Activated naive CD8-positive, alpha-beta T cell treated with anti-CD3 and anti-CD28 coated beads, Interleukin-2, amount 50 U/mL, for 24 hours (primary cell): ENCODE measurements at regions not wholly inside any gene's neighbourhood (a gene's known extent, or its start where the extent isn't known, plus 50 kb on each side); places are given as distances from the start of the nearest gene placed in this dataset.
A peak's percentile ranks its signal among the peaks of the same experiment; 100 is the strongest.

ENCODE experiments used
- ATAC-seq: fragments of 150-1000 bp; cut with Tn5 transposase; one replicate; pipeline ENCODE4 v1.10.0; 2021
- DNase-seq: peaks from one replicate; pipeline ENCODE4 v3.0.0; 2021
- H3K27ac Mint-ChIP-seq: one replicate; pipeline ENCODE4 v1.8.0; 2021; ENCODE audit warnings: mild to moderate bottlenecking, mixed read lengths
- H3K27me3 Mint-ChIP-seq: one replicate; pipeline ENCODE4 v1.8.0; 2021; ENCODE audit warnings: mixed read lengths
- H3K36me3 Mint-ChIP-seq: one replicate; pipeline ENCODE4 v1.8.0; 2021; ENCODE audit warnings: low read depth, mixed read lengths
- H3K4me1 Mint-ChIP-seq: one replicate; pipeline ENCODE4 v1.8.0; 2021; ENCODE audit warnings: mixed read lengths
- H3K4me3 Mint-ChIP-seq: one replicate; pipeline ENCODE4 v1.8.0; 2021; ENCODE audit warnings: mild to moderate bottlenecking, moderate library complexity, mixed read lengths
- H3K9me3 Mint-ChIP-seq: one replicate; pipeline ENCODE4 v1.8.0; 2021; ENCODE audit warnings: mixed read lengths

DNA sequence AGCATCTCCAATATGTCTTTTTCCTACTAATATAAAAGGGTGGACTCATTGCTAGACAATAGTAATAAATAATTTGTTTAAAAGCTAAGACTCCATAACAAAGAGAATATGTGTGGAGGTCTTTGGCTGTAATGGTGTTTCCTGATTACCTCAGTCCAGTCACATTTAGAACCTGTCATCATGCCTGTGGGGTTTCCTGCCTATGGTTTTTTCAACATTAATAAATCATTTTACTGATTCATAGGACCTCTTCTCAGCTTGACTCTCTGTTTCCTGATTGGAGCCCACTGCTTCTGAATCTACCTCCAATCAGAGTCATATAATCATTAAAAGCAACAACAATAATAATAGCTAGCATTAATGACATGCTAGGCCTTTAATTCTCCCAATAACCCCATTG lies 52.4 kb upstream of the GNAI1 start:
- H3K27ac Mint-ChIP-seq = no peak overlapping the region
- peaks cover 4% of the 10 kb centered on the region for H3K9me3 Mint-ChIP-seq
- no peak overlapping the region for H3K4me3 Mint-ChIP-seq
- ATAC-seq = no peak
- H3K36me3 Mint-ChIP-seq = no peaks in the 10 kb centered on the region
- no peaks in the 10 kb centered on the region for H3K27me3 Mint-ChIP-seq
- no peak for DNase-seq
- H3K4me1 Mint-ChIP-seq = peaks cover 15% of the 10 kb centered on the region

DNA sequence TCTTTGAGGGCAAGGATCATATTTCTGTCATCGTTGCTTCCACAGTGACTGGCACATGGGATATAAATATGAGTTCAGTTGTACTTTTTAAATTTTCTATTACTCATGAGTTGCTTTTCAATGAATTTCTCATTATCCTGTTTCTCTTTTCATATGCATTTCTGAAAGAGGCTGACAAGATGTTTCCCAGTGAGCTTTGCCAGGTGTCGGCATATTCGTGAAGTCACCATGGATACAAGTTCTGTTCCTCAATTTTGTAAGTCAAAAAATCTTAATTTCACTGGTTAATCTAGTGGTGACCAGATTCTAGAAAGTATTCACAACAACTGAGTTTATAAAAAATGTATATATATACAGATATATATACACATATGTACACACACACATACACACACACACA lies 55.7 kb upstream of the GNAI1 start:
- H3K27ac Mint-ChIP-seq = peak overlapping the region; percentile 86
- no peak for ATAC-seq

DNA sequence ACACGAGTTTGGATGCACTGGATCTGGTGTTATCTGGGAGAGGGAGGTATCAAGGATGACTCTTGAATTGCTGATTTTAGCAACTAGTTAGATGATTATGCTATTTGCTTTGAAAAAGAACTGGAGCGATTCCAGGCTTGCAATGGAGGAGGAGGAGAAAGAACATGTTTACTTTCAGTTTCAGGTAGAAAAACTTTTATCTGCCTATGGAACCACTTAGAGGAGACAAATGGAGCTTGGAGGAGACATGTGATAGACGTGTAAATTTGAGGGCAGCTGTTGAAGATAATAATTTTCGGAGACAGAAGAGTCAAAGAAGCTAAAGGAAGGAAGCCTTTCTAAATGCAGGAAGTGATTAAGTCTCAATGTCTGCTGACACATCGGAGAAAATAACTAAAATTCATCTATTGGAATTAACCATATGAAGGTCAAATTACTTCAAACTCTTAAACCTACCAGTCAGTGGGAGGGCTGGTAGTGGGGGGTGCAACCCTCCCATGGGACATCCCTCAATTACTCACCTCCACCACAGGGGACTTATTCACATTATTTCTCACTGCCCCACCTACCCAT lies 56.4 kb upstream of the GNAI1 start:
- Mint-ChIP-seq H3K36me3 (no peaks in the 10 kb centered on the region), H3K9me3 (peaks cover 4% of the 10 kb centered on the region), H3K4me3 (peak overlapping the region; percentile 66), H3K27me3 (no peaks in the 10 kb centered on the region), H3K27ac (peak overlapping the region; percentile 86), H3K4me1 (peaks cover 25% of the 10 kb centered on the region)
- ATAC-seq (peak; percentile 93), DNase-seq (peak; percentile 29)

More for the DNA sequence above, 55.7 kb upstream of the GNAI1 start:
- H3K9me3 Mint-ChIP-seq = peaks cover 4% of the 10 kb centered on the region
- no peaks in the 10 kb centered on the region for H3K27me3 Mint-ChIP-seq
- no peaks in the 10 kb centered on the region for H3K36me3 Mint-ChIP-seq
- H3K4me1 Mint-ChIP-seq = peaks cover 19% of the 10 kb centered on the region
- H3K4me3 Mint-ChIP-seq = no peak overlapping the region
- DNase-seq = no peak

- no peak for DNase-seq
- Mint-ChIP-seq H3K9me3 (peaks cover 16% of the 10 kb centered on the region), H3K36me3 (no peaks in the 10 kb centered on the region), H3K27me3 (no peaks in the 10 kb centered on the region), H3K27ac (no peak overlapping the region), H3K4me3 (no peak overlapping the region), H3K4me1 (peaks cover 10% of the 10 kb centered on the region)
- no peak for ATAC-seq
Measured at GRCh38 chr7:80070391-80070790, 64.2 kb upstream of the GNAI1 start.

GRCh38 chr7:80066639-80067038 lies 68.0 kb upstream of the GNAI1 start:
- H3K4me3 Mint-ChIP-seq = no peak overlapping the region
- H3K36me3 Mint-ChIP-seq = no peaks in the 10 kb centered on the region
- H3K27ac Mint-ChIP-seq = no peak overlapping the region
- H3K9me3 Mint-ChIP-seq = peaks cover 21% of the 10 kb centered on the region
- no peak for DNase-seq
- H3K4me1 Mint-ChIP-seq = no peaks in the 10 kb centered on the region
- ATAC-seq = no peak
- no peaks in the 10 kb centered on the region for H3K27me3 Mint-ChIP-seq

DNA sequence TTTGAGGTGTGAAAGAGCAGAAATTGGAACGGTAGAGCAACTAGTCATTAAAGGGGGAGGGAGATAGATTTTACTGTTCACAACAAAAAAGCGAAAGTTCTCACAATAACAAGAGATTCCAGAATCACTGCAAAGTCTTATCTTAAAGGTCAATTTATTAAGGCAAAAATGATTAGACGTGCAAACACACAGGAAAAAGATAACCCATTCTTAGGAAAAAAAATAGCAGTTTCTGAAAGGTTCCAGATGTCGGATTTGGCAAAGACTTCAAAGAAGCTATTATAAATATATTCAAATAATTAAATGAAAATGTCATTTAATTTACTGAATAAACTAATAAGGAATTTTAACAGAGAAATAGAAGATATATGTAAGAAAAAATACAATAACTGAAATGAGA lies 70.8 kb upstream of the GNAI1 start:
- no peak for DNase-seq
- Mint-ChIP-seq H3K4me1 (no peaks in the 10 kb centered on the region), H3K9me3 (peaks cover 22% of the 10 kb centered on the region), H3K27ac (no peak overlapping the region), H3K27me3 (no peaks in the 10 kb centered on the region), H3K4me3 (no peak overlapping the region), H3K36me3 (no peaks in the 10 kb centered on the region)
- no peak for ATAC-seq

- DNase-seq = no peak
- H3K27ac Mint-ChIP-seq = no peak overlapping the region
- no peak for ATAC-seq
Measured at GRCh38 chr7:80060218-80060806, 74.3 kb upstream of the GNAI1 start.

DNA sequence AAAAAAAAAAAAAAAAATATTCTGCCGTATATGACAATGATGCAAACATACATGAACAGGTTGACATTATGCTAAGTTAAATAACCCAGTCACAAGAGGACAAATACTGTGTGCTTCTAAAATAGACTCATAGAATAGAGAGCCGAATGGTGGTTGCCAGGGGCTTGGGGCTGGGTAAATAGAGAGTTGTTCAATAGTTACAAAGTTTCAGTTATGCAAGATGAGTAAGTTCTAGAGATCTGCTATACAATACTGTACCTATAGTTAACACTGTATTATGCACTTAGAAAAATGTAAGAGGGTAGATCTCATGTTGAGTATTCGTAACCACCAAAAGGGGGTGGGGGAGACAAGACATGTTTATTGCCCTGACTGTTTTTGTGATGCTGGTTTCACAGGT lies 77.1 kb upstream of the GNAI1 start:
- H3K4me3 Mint-ChIP-seq = no peak overlapping the region
- DNase-seq = no peak

More at GRCh38 chr7:80060218-80060806, 74.3 kb upstream of the GNAI1 start:
- no peaks in the 10 kb centered on the region for H3K27me3 Mint-ChIP-seq
- H3K4me3 Mint-ChIP-seq = no peak overlapping the region
- peaks cover 5% of the 10 kb centered on the region for H3K9me3 Mint-ChIP-seq
- H3K4me1 Mint-ChIP-seq = no peaks in the 10 kb centered on the region
- no peaks in the 10 kb centered on the region for H3K36me3 Mint-ChIP-seq

DNA sequence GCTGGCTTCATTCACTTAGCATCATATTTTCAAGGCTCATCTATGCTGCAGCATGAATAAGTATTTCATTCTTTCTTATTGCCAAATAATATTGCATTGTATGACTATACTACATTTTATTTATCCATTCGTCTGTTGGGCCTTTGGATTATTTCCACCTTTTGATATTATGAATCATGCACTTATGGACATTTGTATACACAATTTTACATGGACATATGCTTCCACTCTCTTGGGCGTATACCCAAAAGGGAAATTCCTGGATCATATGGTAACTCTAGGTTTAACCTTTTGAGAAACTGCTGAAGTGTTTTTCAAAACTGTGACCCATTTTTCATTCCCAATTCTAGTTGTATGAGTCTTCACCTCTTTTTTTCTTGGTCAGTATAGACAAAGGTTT lies 80.3 kb upstream of the GNAI1 start:
- H3K27ac Mint-ChIP-seq = no peak overlapping the region
- H3K27me3 Mint-ChIP-seq = no peaks in the 10 kb centered on the region
- H3K4me1 Mint-ChIP-seq = no peaks in the 10 kb centered on the region
- H3K9me3 Mint-ChIP-seq = no peaks in the 10 kb centered on the region
- DNase-seq (no peak), ATAC-seq (no peak)
- H3K36me3 Mint-ChIP-seq = no peaks in the 10 kb centered on the region
- H3K4me3 Mint-ChIP-seq = no peak overlapping the region

More for the DNA sequence above, 77.1 kb upstream of the GNAI1 start:
- Mint-ChIP-seq H3K9me3 (peaks cover 4% of the 10 kb centered on the region), H3K27ac (no peak overlapping the region), H3K27me3 (no peaks in the 10 kb centered on the region), H3K36me3 (no peaks in the 10 kb centered on the region), H3K4me1 (no peaks in the 10 kb centered on the region)
- no peak for ATAC-seq

DNA sequence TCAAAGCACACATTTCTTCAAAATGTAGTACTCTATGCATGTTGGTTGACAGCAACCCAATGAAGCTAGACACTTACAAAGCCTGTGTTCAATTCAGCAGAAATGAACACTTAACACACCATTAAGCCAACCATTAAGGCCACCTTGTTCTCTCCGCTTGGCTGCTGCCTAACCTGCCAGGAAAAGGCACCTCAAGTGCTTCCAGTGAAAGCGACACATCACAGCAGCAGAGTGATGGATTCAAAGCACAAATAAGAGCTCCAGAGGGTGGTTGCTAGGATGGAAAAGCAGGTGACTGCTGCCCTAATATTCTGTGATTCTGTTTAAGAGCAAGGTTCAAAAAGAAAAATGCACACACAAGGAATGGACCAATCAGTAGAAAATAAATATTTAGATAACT lies 81.5 kb upstream of the GNAI1 start:
- Mint-ChIP-seq H3K36me3 (no peaks in the 10 kb centered on the region), H3K27me3 (no peaks in the 10 kb centered on the region), H3K9me3 (no peaks in the 10 kb centered on the region), H3K4me1 (no peaks in the 10 kb centered on the region), H3K4me3 (no peak overlapping the region), H3K27ac (no peak overlapping the region)
- DNase-seq = no peak
- no peak for ATAC-seq

- Mint-ChIP-seq H3K4me1 (no peaks in the 10 kb centered on the region), H3K36me3 (no peaks in the 10 kb centered on the region), H3K4me3 (no peak overlapping the region), H3K27me3 (no peaks in the 10 kb centered on the region), H3K9me3 (peaks cover 7% of the 10 kb centered on the region), H3K27ac (no peak overlapping the region)
- no peak for DNase-seq
- no peak for ATAC-seq
Measured at GRCh38 chr7:80047856-80048459, 86.7 kb upstream of the GNAI1 start.

- ATAC-seq (no peak), DNase-seq (no peak)
Measured at GRCh38 chr7:80047032-80047431, 87.6 kb upstream of the GNAI1 start.

DNA sequence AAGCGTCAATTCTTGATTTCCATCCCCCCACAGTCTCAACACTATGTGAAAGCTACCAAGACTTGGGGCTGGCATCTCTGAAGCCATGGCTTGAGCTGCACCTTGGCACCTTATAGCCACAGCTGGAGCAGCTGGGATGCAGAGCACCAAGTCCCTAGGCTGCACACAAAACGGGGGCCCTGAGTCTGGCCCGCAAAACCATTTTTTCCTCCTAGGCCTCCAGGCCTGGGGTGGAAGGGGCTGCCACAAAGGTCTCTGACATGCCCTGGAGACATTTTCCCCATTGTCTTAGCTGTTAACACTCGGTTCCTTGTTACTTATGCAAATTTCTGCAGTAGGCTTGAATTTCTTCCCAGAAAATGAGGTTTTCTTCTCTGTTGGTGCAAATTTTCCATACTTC lies 89.8 kb upstream of the GNAI1 start:
- ATAC-seq = no peak

More at GRCh38 chr7:80047032-80047431, 87.6 kb upstream of the GNAI1 start:
- Mint-ChIP-seq H3K4me1 (no peaks in the 10 kb centered on the region), H3K9me3 (peaks cover 7% of the 10 kb centered on the region), H3K27me3 (no peaks in the 10 kb centered on the region), H3K27ac (no peak overlapping the region), H3K4me3 (no peak overlapping the region), H3K36me3 (no peaks in the 10 kb centered on the region)

GRCh38 chr7:80040752-80041151 lies 93.9 kb upstream of the GNAI1 start:
- no peak for ATAC-seq
- H3K27me3 Mint-ChIP-seq = no peaks in the 10 kb centered on the region
- DNase-seq = no peak
- H3K4me3 Mint-ChIP-seq = no peak overlapping the region
- H3K9me3 Mint-ChIP-seq = peaks cover 7% of the 10 kb centered on the region
- no peak overlapping the region for H3K27ac Mint-ChIP-seq
- no peaks in the 10 kb centered on the region for H3K4me1 Mint-ChIP-seq
- no peaks in the 10 kb centered on the region for H3K36me3 Mint-ChIP-seq

More for the DNA sequence above, 89.8 kb upstream of the GNAI1 start:
- no peaks in the 10 kb centered on the region for H3K27me3 Mint-ChIP-seq
- no peaks in the 10 kb centered on the region for H3K4me1 Mint-ChIP-seq
- H3K4me3 Mint-ChIP-seq = no peak overlapping the region
- H3K36me3 Mint-ChIP-seq = no peaks in the 10 kb centered on the region
- H3K9me3 Mint-ChIP-seq = peaks cover 7% of the 10 kb centered on the region
- no peak overlapping the region for H3K27ac Mint-ChIP-seq
- DNase-seq = no peak

DNA sequence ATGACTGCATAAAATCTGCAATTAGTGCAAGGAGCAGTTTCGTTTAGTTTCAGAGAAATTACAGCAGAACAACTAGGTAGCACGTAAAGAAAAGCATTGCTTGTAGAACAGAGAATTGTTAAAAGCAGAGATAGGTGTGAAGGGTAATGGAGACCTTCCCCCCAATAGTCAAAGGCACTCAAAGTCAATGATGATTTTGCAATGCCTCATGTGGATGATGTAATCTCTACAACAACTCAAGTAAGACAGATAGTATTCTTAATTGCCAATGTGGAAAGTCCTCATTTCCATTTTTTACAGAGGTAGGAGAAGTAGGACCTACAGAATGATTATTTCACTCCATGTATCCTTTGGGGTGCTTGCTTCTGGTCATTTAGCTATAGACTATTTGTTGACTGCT lies 94.3 kb upstream of the GNAI1 start:
- H3K4me1 Mint-ChIP-seq = no peaks in the 10 kb centered on the region
- no peaks in the 10 kb centered on the region for H3K27me3 Mint-ChIP-seq
- H3K36me3 Mint-ChIP-seq = no peaks in the 10 kb centered on the region
- ATAC-seq = no peak
- H3K9me3 Mint-ChIP-seq = peaks cover 4% of the 10 kb centered on the region
- no peak overlapping the region for H3K4me3 Mint-ChIP-seq
- H3K27ac Mint-ChIP-seq = no peak overlapping the region
- no peak for DNase-seq
